ENCODE measurements at regions not wholly inside any gene's neighbourhood (a gene's known extent, or its start where the extent isn't known, plus 50 kb on each side); places are given as distances from the start of the nearest gene placed in this dataset.
"Not testable (repeated sequence)": the region's sequence is repeated elsewhere in the genome, so short reads cannot be mapped to it uniquely, and the experiment has no call there.

- no peak for DNase-seq (ENCODE audit: low read depth, low spot score)
These were observed 440.4 kb upstream of the GRIN3A start for GRCh38 chr9:102178811-102179210.

GRCh38 chr9:102174202-102174601, 435.8 kb upstream of the GRIN3A start:
- not testable (repeated sequence) for DNase-seq (ENCODE audit: low read depth, low spot score)

- DNase-seq (ENCODE audit: low read depth, low spot score): no peak
These were observed 425.8 kb upstream of the GRIN3A start for GRCh38 chr9:102164247-102164646.

GRCh38 chr9:102153081-102153480, 414.6 kb upstream of the GRIN3A start:
- not testable (repeated sequence) for DNase-seq (ENCODE audit: low read depth, low spot score)

GRCh38 chr9:102135768-102136167, 397.3 kb upstream of the GRIN3A start:
- no peak for DNase-seq (ENCODE audit: low read depth, low spot score)

- DNase-seq (ENCODE audit: low read depth, low spot score): no peak
These were observed 386.0 kb upstream of the GRIN3A start for GRCh38 chr9:102124465-102124864.

GRCh38 chr9:102114557-102114956, 376.1 kb upstream of the GRIN3A start:
- no peak for DNase-seq (ENCODE audit: low read depth, low spot score)

GRCh38 chr9:102113191-102113590, 374.7 kb upstream of the GRIN3A start:
- DNase-seq (ENCODE audit: low read depth, low spot score): no peak

GRCh38 chr9:102106439-102106838, 368.0 kb upstream of the GRIN3A start:
- DNase-seq (ENCODE audit: low read depth, low spot score): no peak

- no peak for DNase-seq (ENCODE audit: low read depth, low spot score)
These were observed 363.3 kb upstream of the GRIN3A start for GRCh38 chr9:102101723-102102122.

- DNase-seq (ENCODE audit: low read depth, low spot score): no peak
These were observed 348.7 kb upstream of the GRIN3A start for GRCh38 chr9:102087141-102087540.

- no peak for DNase-seq (ENCODE audit: low read depth, low spot score)
These were observed 347.1 kb upstream of the GRIN3A start for GRCh38 chr9:102085548-102085947.

- DNase-seq (ENCODE audit: low read depth, low spot score): no peak
These were observed 333.8 kb upstream of the GRIN3A start for GRCh38 chr9:102072059-102072764.

- no peak for DNase-seq (ENCODE audit: low read depth, low spot score)
These were observed 331.5 kb upstream of the GRIN3A start for GRCh38 chr9:102069969-102070368.

GRCh38 chr9:102054811-102055210, 316.4 kb upstream of the GRIN3A start:
- no peak for DNase-seq (ENCODE audit: low read depth, low spot score)

GRCh38 chr9:102049586-102050246, 311.3 kb upstream of the GRIN3A start:
- DNase-seq (ENCODE audit: low read depth, low spot score): no peak

- DNase-seq (ENCODE audit: low read depth, low spot score): no peak
These were observed 309.1 kb upstream of the GRIN3A start for GRCh38 chr9:102047549-102047948.

GRCh38 chr9:102044133-102044532, 305.7 kb upstream of the GRIN3A start:
- DNase-seq (ENCODE audit: low read depth, low spot score): no peak

- DNase-seq (ENCODE audit: low read depth, low spot score): no peak
These were observed 299.6 kb upstream of the GRIN3A start for GRCh38 chr9:102038006-102038405.

GRCh38 chr9:102035929-102036328, 297.5 kb upstream of the GRIN3A start:
- no peak for DNase-seq (ENCODE audit: low read depth, low spot score)

GRCh38 chr9:102032614-102033013, 294.2 kb upstream of the GRIN3A start:
- no peak for DNase-seq (ENCODE audit: low read depth, low spot score)

GRCh38 chr9:102000956-102001355, 262.5 kb upstream of the GRIN3A start:
- DNase-seq (ENCODE audit: low read depth, low spot score): no peak

GRCh38 chr9:101999441-101999840, 261.0 kb upstream of the GRIN3A start:
- DNase-seq (ENCODE audit: low read depth, low spot score): no peak
